Hepatocyte (in vitro differentiated cells): ENCODE measurements at regions not wholly inside any gene's neighbourhood (a gene's known extent, or its start where the extent isn't known, plus 50 kb on each side); places are given as distances from the start of the nearest gene placed in this dataset.

Source experiments
- EZH2 ChIP-seq: fragments of 200-600 bp; sonication (generic); IDR thresholded peaks from 2 replicates; pipeline ENCODE4 v1.6.1; 2016; ENCODE audit warnings: antibody characterized with exemption, mild to moderate bottlenecking, borderline replicate concordance
- EZH2phosphoT487 ChIP-seq: fragments of 200-600 bp; sonication (generic); IDR thresholded peaks from one replicate; pipeline ENCODE4 v1.6.1; 2018; ENCODE audit warnings: antibody characterized with exemption, mild to moderate bottlenecking, low read depth, moderate library complexity; ENCODE audit not compliant: unreplicated experiment, severe bottlenecking
- TF ChIP-seq, protein P1 (sequence below): fragments of 200-600 bp; sonication (generic); IDR thresholded peaks from 2 replicates; pipeline ENCODE4 v1.5.1; 2016; ENCODE audit warnings: antibody characterized with exemption, mild to moderate bottlenecking; ENCODE audit not compliant: poor library complexity

DNA sequence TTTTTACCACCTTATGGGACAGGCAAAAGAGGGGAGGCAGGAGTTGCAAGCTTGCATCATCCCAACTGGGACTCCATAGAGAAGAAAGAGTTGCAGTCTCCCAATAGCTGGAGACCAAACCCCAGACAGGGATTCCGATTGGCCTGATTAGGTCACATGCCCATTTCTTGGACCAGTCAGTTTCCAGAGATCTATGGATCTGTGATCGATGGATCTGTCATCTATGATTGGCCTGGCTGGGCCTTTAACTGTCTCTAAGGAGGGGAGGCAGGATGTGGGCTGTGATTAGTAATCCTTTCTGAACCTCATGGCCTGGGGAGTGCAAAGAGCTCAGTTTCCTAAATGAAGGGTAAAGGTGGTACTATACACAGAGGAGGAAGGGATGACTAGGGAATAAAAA, 252.1 kb downstream of the MATN1 start:
- TF ChIP-seq, protein P1, sequence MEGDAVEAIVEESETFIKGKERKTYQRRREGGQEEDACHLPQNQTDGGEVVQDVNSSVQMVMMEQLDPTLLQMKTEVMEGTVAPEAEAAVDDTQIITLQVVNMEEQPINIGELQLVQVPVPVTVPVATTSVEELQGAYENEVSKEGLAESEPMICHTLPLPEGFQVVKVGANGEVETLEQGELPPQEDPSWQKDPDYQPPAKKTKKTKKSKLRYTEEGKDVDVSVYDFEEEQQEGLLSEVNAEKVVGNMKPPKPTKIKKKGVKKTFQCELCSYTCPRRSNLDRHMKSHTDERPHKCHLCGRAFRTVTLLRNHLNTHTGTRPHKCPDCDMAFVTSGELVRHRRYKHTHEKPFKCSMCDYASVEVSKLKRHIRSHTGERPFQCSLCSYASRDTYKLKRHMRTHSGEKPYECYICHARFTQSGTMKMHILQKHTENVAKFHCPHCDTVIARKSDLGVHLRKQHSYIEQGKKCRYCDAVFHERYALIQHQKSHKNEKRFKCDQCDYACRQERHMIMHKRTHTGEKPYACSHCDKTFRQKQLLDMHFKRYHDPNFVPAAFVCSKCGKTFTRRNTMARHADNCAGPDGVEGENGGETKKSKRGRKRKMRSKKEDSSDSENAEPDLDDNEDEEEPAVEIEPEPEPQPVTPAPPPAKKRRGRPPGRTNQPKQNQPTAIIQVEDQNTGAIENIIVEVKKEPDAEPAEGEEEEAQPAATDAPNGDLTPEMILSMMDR: no peak
- TF ChIP-seq EZH2 (no peak), EZH2phosphoT487 (no peak)
